ENCODE measurements at regions not wholly inside any gene's neighbourhood (a gene's known extent, or its start where the extent isn't known, plus 50 kb on each side); places are given as distances from the start of the nearest gene placed in this dataset.
A peak's percentile ranks its signal among the peaks of the same experiment; 100 is the strongest.

GRCh38 chr11:128300785-128301184, 286.6 kb downstream of the ETS1 start:
- no peak for DNase-seq (ENCODE audit: low read depth)

GRCh38 chr11:128299132-128299726, 288.1 kb downstream of the ETS1 start:
- Mint-ChIP-seq H3K4me1 (ENCODE audit: low read depth, unreplicated experiment) (peaks cover 24% of the 10 kb centered on the region), H3K9me3 (ENCODE audit: unreplicated experiment) (no peaks in the 10 kb centered on the region), H3K36me3 (ENCODE audit: low read depth, unreplicated experiment) (no peaks in the 10 kb centered on the region), H3K27me3 (ENCODE audit: low read depth, unreplicated experiment) (peaks cover 1% of the 10 kb centered on the region), H3K27ac (ENCODE audit: unreplicated experiment) (peak overlapping the region; percentile 63), H3K4me3 (ENCODE audit: unreplicated experiment) (peak overlapping the region; percentile 28)
- H3K9ac ChIP-seq (ENCODE audit: low read length) = no peak overlapping the region
- FAIRE-seq = no peak
- no peaks in the 10 kb centered on the region for H3K9me3 ChIP-seq (ENCODE audit: insufficient read depth, low read depth, low read length)
- no peaks in the 10 kb centered on the region for H3K36me3 ChIP-seq (ENCODE audit: insufficient read depth, low read length)
- H4K20me1 ChIP-seq (ENCODE audit: insufficient read depth, low read length) = no peaks in the 10 kb centered on the region
- H3K4me1 ChIP-seq (ENCODE audit: insufficient read depth, low read length) = peaks cover 5% of the 10 kb centered on the region
- H3K27ac ChIP-seq (ENCODE audit: low read depth, low read length) = no peak overlapping the region
- no peak overlapping the region for H3K4me2 ChIP-seq (ENCODE audit: low read length)
- H3K79me2 ChIP-seq (ENCODE audit: insufficient read depth, low read length) = no peaks in the 10 kb centered on the region
- no peak overlapping the region for H3K4me3 ChIP-seq (ENCODE audit: insufficient read depth, low read depth, low read length)
- TF ChIP-seq CTCF (IDR thresholded peaks at IDR 0.05; ENCODE audit: insufficient read depth, low read depth, low read length) = no peak
- TF ChIP-seq EZH2 (IDR thresholded peaks at IDR 0.05; ENCODE audit: insufficient read depth, low read length) = no peak
- H3K27me3 ChIP-seq (ENCODE audit: insufficient read depth, low read length) = no peaks in the 10 kb centered on the region
- no peak for DNase-seq (ENCODE audit: low read depth)
- H2AFZ ChIP-seq (ENCODE audit: low read depth, low read length) = no peak overlapping the region

More at GRCh38 chr11:128300785-128301184, 286.6 kb downstream of the ETS1 start:
- Histone ChIP-seq H3K79me2 (ENCODE audit: insufficient read depth, low read length) (no peaks in the 10 kb centered on the region), H3K4me2 (ENCODE audit: low read length) (no peak overlapping the region), H3K9ac (ENCODE audit: low read length) (no peak overlapping the region), H2AFZ (ENCODE audit: low read depth, low read length) (no peak overlapping the region), H3K36me3 (ENCODE audit: insufficient read depth, low read length) (no peaks in the 10 kb centered on the region), H3K27ac (ENCODE audit: low read depth, low read length) (no peak overlapping the region), H3K4me1 (ENCODE audit: insufficient read depth, low read length) (no peaks in the 10 kb centered on the region), H3K9me3 (ENCODE audit: insufficient read depth, low read depth, low read length) (no peaks in the 10 kb centered on the region), H4K20me1 (ENCODE audit: insufficient read depth, low read length) (no peaks in the 10 kb centered on the region), H3K27me3 (ENCODE audit: insufficient read depth, low read length) (no peaks in the 10 kb centered on the region), H3K4me3 (ENCODE audit: insufficient read depth, low read depth, low read length) (no peak overlapping the region)
- Mint-ChIP-seq H3K4me3 (ENCODE audit: unreplicated experiment) (no peak overlapping the region), H3K4me1 (ENCODE audit: low read depth, unreplicated experiment) (peaks cover 16% of the 10 kb centered on the region), H3K27me3 (ENCODE audit: low read depth, unreplicated experiment) (peaks cover 1% of the 10 kb centered on the region), H3K9me3 (ENCODE audit: unreplicated experiment) (no peaks in the 10 kb centered on the region), H3K36me3 (ENCODE audit: low read depth, unreplicated experiment) (no peaks in the 10 kb centered on the region), H3K27ac (ENCODE audit: unreplicated experiment) (no peak overlapping the region)
- no peak for TF ChIP-seq EZH2 (IDR thresholded peaks at IDR 0.05; ENCODE audit: insufficient read depth, low read length)
- no peak for TF ChIP-seq CTCF (IDR thresholded peaks at IDR 0.05; ENCODE audit: insufficient read depth, low read depth, low read length)
- no peak for FAIRE-seq

GRCh38 chr11:128298271-128298670, 289.1 kb downstream of the ETS1 start:
- no peaks in the 10 kb centered on the region for H3K36me3 ChIP-seq (ENCODE audit: insufficient read depth, low read length)
- Mint-ChIP-seq H3K27me3 (ENCODE audit: low read depth, unreplicated experiment) (peaks cover 1% of the 10 kb centered on the region), H3K4me1 (ENCODE audit: low read depth, unreplicated experiment) (peaks cover 24% of the 10 kb centered on the region), H3K4me3 (ENCODE audit: unreplicated experiment) (no peak overlapping the region), H3K36me3 (ENCODE audit: low read depth, unreplicated experiment) (peaks cover 1% of the 10 kb centered on the region), H3K27ac (ENCODE audit: unreplicated experiment) (peak overlapping the region; percentile 20), H3K9me3 (ENCODE audit: unreplicated experiment) (no peaks in the 10 kb centered on the region)
- no peaks in the 10 kb centered on the region for H4K20me1 ChIP-seq (ENCODE audit: insufficient read depth, low read length)
- no peak overlapping the region for H3K9ac ChIP-seq (ENCODE audit: low read length)
- no peak for DNase-seq (ENCODE audit: low read depth)
- H3K4me1 ChIP-seq (ENCODE audit: insufficient read depth, low read length) = peaks cover 6% of the 10 kb centered on the region
- H2AFZ ChIP-seq (ENCODE audit: low read depth, low read length) = no peak overlapping the region
- H3K9me3 ChIP-seq (ENCODE audit: insufficient read depth, low read depth, low read length) = no peaks in the 10 kb centered on the region
- no peaks in the 10 kb centered on the region for H3K79me2 ChIP-seq (ENCODE audit: insufficient read depth, low read length)
- H3K27ac ChIP-seq (ENCODE audit: low read depth, low read length) = no peak overlapping the region
- H3K4me2 ChIP-seq (ENCODE audit: low read length) = no peak overlapping the region
- TF ChIP-seq CTCF (IDR thresholded peaks at IDR 0.05; ENCODE audit: insufficient read depth, low read depth, low read length) (no peak), EZH2 (IDR thresholded peaks at IDR 0.05; ENCODE audit: insufficient read depth, low read length) (no peak)
- no peak for FAIRE-seq
- no peaks in the 10 kb centered on the region for H3K27me3 ChIP-seq (ENCODE audit: insufficient read depth, low read length)
- H3K4me3 ChIP-seq (ENCODE audit: insufficient read depth, low read depth, low read length) = no peak overlapping the region

All from astrocyte (in vitro differentiated cells and primary cell).